ENCODE measurements at regions not wholly inside any gene's neighbourhood (a gene's known extent, or its start where the extent isn't known, plus 50 kb on each side); places are given as distances from the start of the nearest gene placed in this dataset.

- H3K27ac ChIP-seq (replicated peaks): no peak overlapping the region
- TF ChIP-seq CTCF (IDR thresholded peaks at IDR 0.05; ENCODE audit: borderline replicate concordance): no peak
- H3K4me1 ChIP-seq: peaks cover 24% of the 10 kb centered on the region
- H3K9me3 ChIP-seq (replicated peaks): no peaks in the 10 kb centered on the region
- DNase-seq: no peak
- intact Hi-C loops (cut with micrococcal nuclease): no loop called here
- H3K4me3 ChIP-seq: no peak overlapping the region
- peaks cover 20% of the 10 kb centered on the region for H3K36me3 ChIP-seq
- no peaks in the 10 kb centered on the region for H3K27me3 ChIP-seq (ENCODE audit: low read depth)
These were observed 54.1 kb upstream of the NFE2L2 start for GRCh38 chr2:177318613-177319012.

- H3K36me3 ChIP-seq: peaks cover 20% of the 10 kb centered on the region
- no peaks in the 10 kb centered on the region for H3K27me3 ChIP-seq (ENCODE audit: low read depth)
- no peak for TF ChIP-seq CTCF (IDR thresholded peaks at IDR 0.05; ENCODE audit: borderline replicate concordance)
- no peak overlapping the region for H3K27ac ChIP-seq (replicated peaks)
- H3K9me3 ChIP-seq (replicated peaks): no peaks in the 10 kb centered on the region
- peaks cover 12% of the 10 kb centered on the region for H3K4me1 ChIP-seq
- no peak overlapping the region for H3K4me3 ChIP-seq
- DNase-seq: no peak
- intact Hi-C loops (cut with micrococcal nuclease): no loop called here
These were observed 56.1 kb upstream of the NFE2L2 start for GRCh38 chr2:177320596-177320995.

- intact Hi-C loops (cut with micrococcal nuclease): no loop called here
- Histone ChIP-seq H3K4me3 (no peak overlapping the region), H3K27me3 (ENCODE audit: low read depth) (no peaks in the 10 kb centered on the region), H3K36me3 (peaks cover 20% of the 10 kb centered on the region), H3K9me3 (replicated peaks) (no peaks in the 10 kb centered on the region), H3K27ac (replicated peaks) (no peak overlapping the region), H3K4me1 (no peaks in the 10 kb centered on the region)
- no peak for DNase-seq
- no peak for TF ChIP-seq CTCF (IDR thresholded peaks at IDR 0.05; ENCODE audit: borderline replicate concordance)
These were observed 58.3 kb upstream of the NFE2L2 start for GRCh38 chr2:177322801-177323261.

- no peaks in the 10 kb centered on the region for H3K9me3 ChIP-seq (replicated peaks)
- H3K4me3 ChIP-seq: no peak overlapping the region
- no peak for DNase-seq
- TF ChIP-seq CTCF (IDR thresholded peaks at IDR 0.05; ENCODE audit: borderline replicate concordance): no peak
- intact Hi-C loops (cut with micrococcal nuclease): no loop called here
- no peaks in the 10 kb centered on the region for H3K4me1 ChIP-seq
- H3K36me3 ChIP-seq: peaks cover 20% of the 10 kb centered on the region
- H3K27me3 ChIP-seq (ENCODE audit: low read depth): no peaks in the 10 kb centered on the region
- H3K27ac ChIP-seq (replicated peaks): no peak overlapping the region
These were observed 60.3 kb upstream of the NFE2L2 start for GRCh38 chr2:177324797-177325196.

GRCh38 chr2:177325554-177325953 is 61.0 kb upstream of the NFE2L2 start:
- H3K27me3 ChIP-seq (ENCODE audit: low read depth): no peaks in the 10 kb centered on the region
- no peaks in the 10 kb centered on the region for H3K9me3 ChIP-seq (replicated peaks)
- intact Hi-C loops (cut with micrococcal nuclease): no loop called here
- no peak overlapping the region for H3K27ac ChIP-seq (replicated peaks)
- no peak for TF ChIP-seq CTCF (IDR thresholded peaks at IDR 0.05; ENCODE audit: borderline replicate concordance)
- no peaks in the 10 kb centered on the region for H3K4me1 ChIP-seq
- peaks cover 20% of the 10 kb centered on the region for H3K36me3 ChIP-seq
- no peak overlapping the region for H3K4me3 ChIP-seq
- no peak for DNase-seq

- intact Hi-C loops (cut with micrococcal nuclease): no loop called here
- no peak for TF ChIP-seq CTCF (IDR thresholded peaks at IDR 0.05; ENCODE audit: borderline replicate concordance)
- DNase-seq: no peak
- no peaks in the 10 kb centered on the region for H3K9me3 ChIP-seq (replicated peaks)
- H3K36me3 ChIP-seq: peaks cover 18% of the 10 kb centered on the region
- no peaks in the 10 kb centered on the region for H3K4me1 ChIP-seq
- H3K27me3 ChIP-seq (ENCODE audit: low read depth): no peaks in the 10 kb centered on the region
- H3K4me3 ChIP-seq: no peak overlapping the region
- no peak overlapping the region for H3K27ac ChIP-seq (replicated peaks)
These were observed 61.5 kb upstream of the NFE2L2 start for GRCh38 chr2:177326005-177326404.

Measured in left ventricle myocardium inferior (tissue), 1 donor.